Adrenal gland (tissue), 5 donors: ENCODE measurements at regions not wholly inside any gene's neighbourhood (a gene's known extent, or its start where the extent isn't known, plus 50 kb on each side); places are given as distances from the start of the nearest gene placed in this dataset.

Source experiments
- POLR2A ChIP-seq, 2 donors: fragments of 450-650 bp; IDR thresholded peaks; one replicate each; pipeline ENCODE4 v1.6.1; 2017; ENCODE audit warnings: antibody characterized with exemption in 2 of 2, mild to moderate bottlenecking in 2 of 2, moderate library complexity in 1 of 2
- TF ChIP-seq, protein P1 (sequence below), 6 experiments: fragments of 450-650 bp in 4 of 6; fragments of 200-600 bp in 2 of 6; sonication (generic) in 1 of 6; IDR thresholded peaks; 1 replicate in 5 of 6; 2 replicates in 1 of 6; pipeline versions ENCODE4 v1.5.1 to v1.8.0; 2016 to 2021; ENCODE audit warnings: antibody characterized with exemption in 6 of 6, mild to moderate bottlenecking in 2 of 6, moderate library complexity in 1 of 6
- donor health status: DM: no; HTN: no; CAD: no.

GRCh38 chr9:18111146-18111545, 362.8 kb upstream of the ADAMTSL1 start:
- TF ChIP-seq, protein P1, sequence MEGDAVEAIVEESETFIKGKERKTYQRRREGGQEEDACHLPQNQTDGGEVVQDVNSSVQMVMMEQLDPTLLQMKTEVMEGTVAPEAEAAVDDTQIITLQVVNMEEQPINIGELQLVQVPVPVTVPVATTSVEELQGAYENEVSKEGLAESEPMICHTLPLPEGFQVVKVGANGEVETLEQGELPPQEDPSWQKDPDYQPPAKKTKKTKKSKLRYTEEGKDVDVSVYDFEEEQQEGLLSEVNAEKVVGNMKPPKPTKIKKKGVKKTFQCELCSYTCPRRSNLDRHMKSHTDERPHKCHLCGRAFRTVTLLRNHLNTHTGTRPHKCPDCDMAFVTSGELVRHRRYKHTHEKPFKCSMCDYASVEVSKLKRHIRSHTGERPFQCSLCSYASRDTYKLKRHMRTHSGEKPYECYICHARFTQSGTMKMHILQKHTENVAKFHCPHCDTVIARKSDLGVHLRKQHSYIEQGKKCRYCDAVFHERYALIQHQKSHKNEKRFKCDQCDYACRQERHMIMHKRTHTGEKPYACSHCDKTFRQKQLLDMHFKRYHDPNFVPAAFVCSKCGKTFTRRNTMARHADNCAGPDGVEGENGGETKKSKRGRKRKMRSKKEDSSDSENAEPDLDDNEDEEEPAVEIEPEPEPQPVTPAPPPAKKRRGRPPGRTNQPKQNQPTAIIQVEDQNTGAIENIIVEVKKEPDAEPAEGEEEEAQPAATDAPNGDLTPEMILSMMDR (IDR thresholded peaks at IDR 0.05) = no peak
- TF ChIP-seq POLR2A (IDR thresholded peaks at IDR 0.05) = no peak
